HEK293 (cell line): ENCODE measurements at regions not wholly inside any gene's neighbourhood (a gene's known extent, or its start where the extent isn't known, plus 50 kb on each side); places are given as distances from the start of the nearest gene placed in this dataset.

Experiments used
- KLF16 ChIP-seq: fragments of 450-650 bp; formaldehyde crosslinking; IDR thresholded peaks from 2 replicates; pipeline ENCODE4 v1.5.1; 2017; ENCODE audit warnings: missing biosample characterization, missing genetic modification characterization
- TRIM28 ChIP-seq: IDR thresholded peaks from 2 replicates; pipeline ENCODE4 v1.6.1; 2011; ENCODE audit warnings: low read length, control low read depth, borderline replicate concordance
- YY1 ChIP-seq: fragments of 450-650 bp; formaldehyde crosslinking; IDR thresholded peaks from 2 replicates; pipeline ENCODE4 v1.5.1; 2018; ENCODE audit warnings: missing biosample characterization, missing genetic modification characterization
- ZNF18 ChIP-seq: fragments of 450-650 bp; formaldehyde crosslinking; IDR thresholded peaks from 2 replicates; pipeline ENCODE4 v1.5.1; 2016; ENCODE audit warnings: missing biosample characterization, missing genetic modification characterization
- ZNF561 ChIP-seq: fragments of 450-650 bp; IDR thresholded peaks from 2 replicates; pipeline ENCODE4 v1.5.1; 2018; ENCODE audit warnings: missing biosample characterization, missing genetic modification characterization, borderline replicate concordance
- TF ChIP-seq, protein P1 (sequence below): fragments of 450-650 bp; formaldehyde crosslinking; IDR thresholded peaks from 2 replicates; pipeline ENCODE4 v1.5.1; 2016; ENCODE audit warnings: missing biosample characterization, missing genetic modification characterization
- TF ChIP-seq, protein P2 (sequence below): fragments of 450-650 bp; formaldehyde crosslinking; IDR thresholded peaks from 2 replicates; pipeline ENCODE4 v1.5.1; 2017; ENCODE audit warnings: missing biosample characterization, missing genetic modification characterization

GRCh38 chr12:65567820-65568219 lies 256.5 kb upstream of the HMGA2 start:
- no peak for TF ChIP-seq ZNF561 (tag by site-specific recombination)
- TF ChIP-seq, protein P1, sequence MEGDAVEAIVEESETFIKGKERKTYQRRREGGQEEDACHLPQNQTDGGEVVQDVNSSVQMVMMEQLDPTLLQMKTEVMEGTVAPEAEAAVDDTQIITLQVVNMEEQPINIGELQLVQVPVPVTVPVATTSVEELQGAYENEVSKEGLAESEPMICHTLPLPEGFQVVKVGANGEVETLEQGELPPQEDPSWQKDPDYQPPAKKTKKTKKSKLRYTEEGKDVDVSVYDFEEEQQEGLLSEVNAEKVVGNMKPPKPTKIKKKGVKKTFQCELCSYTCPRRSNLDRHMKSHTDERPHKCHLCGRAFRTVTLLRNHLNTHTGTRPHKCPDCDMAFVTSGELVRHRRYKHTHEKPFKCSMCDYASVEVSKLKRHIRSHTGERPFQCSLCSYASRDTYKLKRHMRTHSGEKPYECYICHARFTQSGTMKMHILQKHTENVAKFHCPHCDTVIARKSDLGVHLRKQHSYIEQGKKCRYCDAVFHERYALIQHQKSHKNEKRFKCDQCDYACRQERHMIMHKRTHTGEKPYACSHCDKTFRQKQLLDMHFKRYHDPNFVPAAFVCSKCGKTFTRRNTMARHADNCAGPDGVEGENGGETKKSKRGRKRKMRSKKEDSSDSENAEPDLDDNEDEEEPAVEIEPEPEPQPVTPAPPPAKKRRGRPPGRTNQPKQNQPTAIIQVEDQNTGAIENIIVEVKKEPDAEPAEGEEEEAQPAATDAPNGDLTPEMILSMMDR = no peak
- TF ChIP-seq TRIM28 = no peak
- TF ChIP-seq, protein P2, sequence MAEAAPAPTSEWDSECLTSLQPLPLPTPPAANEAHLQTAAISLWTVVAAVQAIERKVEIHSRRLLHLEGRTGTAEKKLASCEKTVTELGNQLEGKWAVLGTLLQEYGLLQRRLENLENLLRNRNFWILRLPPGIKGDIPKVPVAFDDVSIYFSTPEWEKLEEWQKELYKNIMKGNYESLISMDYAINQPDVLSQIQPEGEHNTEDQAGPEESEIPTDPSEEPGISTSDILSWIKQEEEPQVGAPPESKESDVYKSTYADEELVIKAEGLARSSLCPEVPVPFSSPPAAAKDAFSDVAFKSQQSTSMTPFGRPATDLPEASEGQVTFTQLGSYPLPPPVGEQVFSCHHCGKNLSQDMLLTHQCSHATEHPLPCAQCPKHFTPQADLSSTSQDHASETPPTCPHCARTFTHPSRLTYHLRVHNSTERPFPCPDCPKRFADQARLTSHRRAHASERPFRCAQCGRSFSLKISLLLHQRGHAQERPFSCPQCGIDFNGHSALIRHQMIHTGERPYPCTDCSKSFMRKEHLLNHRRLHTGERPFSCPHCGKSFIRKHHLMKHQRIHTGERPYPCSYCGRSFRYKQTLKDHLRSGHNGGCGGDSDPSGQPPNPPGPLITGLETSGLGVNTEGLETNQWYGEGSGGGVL = no peak
- TF ChIP-seq ZNF18 (tag by site-specific recombination) = no peak
- no peak for TF ChIP-seq YY1
- TF ChIP-seq KLF16 (tag by site-specific recombination) = no peak
